ENCODE measurements at regions not wholly inside any gene's neighbourhood (a gene's known extent, or its start where the extent isn't known, plus 50 kb on each side); places are given as distances from the start of the nearest gene placed in this dataset.

DNA sequence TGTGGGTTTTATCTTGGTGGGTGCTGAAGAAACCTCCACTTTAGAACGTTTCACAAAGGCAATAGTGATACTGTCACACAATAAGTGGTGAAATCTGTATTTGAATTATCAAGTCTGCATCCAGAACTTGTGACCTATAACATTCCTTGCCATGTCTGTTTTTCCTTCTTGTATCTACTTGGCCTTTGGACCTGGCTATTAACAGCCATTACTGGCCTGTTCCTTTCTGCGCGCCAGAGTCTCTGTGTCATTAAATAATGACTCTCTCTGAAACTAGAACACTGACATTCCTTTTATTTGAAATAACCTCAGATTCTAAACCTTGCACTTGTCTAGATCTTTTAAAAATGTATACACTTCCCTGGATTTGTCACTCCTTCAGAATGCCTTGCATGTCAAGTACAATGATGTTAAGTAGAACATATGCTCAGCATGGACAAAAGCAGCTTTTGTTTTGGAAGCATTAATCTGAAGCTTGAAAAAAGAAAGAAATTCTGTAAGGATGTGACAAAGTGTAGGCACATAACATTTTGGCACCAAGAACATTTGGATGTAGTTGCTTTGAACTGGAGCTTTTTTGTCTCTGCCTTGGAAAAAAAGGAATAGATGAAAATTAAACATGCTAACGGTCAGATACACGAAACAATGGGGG is 95.5 kb upstream of the RPL10L start:
- TF ChIP-seq POLR2AphosphoS5 (IDR thresholded peaks at IDR 0.05) = no peak
- TF ChIP-seq, protein P1, sequence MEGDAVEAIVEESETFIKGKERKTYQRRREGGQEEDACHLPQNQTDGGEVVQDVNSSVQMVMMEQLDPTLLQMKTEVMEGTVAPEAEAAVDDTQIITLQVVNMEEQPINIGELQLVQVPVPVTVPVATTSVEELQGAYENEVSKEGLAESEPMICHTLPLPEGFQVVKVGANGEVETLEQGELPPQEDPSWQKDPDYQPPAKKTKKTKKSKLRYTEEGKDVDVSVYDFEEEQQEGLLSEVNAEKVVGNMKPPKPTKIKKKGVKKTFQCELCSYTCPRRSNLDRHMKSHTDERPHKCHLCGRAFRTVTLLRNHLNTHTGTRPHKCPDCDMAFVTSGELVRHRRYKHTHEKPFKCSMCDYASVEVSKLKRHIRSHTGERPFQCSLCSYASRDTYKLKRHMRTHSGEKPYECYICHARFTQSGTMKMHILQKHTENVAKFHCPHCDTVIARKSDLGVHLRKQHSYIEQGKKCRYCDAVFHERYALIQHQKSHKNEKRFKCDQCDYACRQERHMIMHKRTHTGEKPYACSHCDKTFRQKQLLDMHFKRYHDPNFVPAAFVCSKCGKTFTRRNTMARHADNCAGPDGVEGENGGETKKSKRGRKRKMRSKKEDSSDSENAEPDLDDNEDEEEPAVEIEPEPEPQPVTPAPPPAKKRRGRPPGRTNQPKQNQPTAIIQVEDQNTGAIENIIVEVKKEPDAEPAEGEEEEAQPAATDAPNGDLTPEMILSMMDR (IDR thresholded peaks at IDR 0.05) = no peak

Measured in breast epithelium (tissue), 3 donors.